ENCODE measurements at regions not wholly inside any gene's neighbourhood (a gene's known extent, or its start where the extent isn't known, plus 50 kb on each side); places are given as distances from the start of the nearest gene placed in this dataset.

- H3K4me3 ChIP-seq (ENCODE audit: low read depth, low read length) = no peak overlapping the region
- TF ChIP-seq CTCF (conservative IDR thresholded peaks at IDR 0.05; ENCODE audit: low read depth, low read length) = no peak
Measured at GRCh38 chr18:40651163-40651562, 1303.9 kb upstream of the PIK3C3 start.

GRCh38 chr18:40642692-40643229 lies 1312.3 kb upstream of the PIK3C3 start:
- H3K4me3 ChIP-seq (ENCODE audit: low read depth, low read length) = no peak overlapping the region
- DNase-seq (ENCODE audit: low read depth) = peak; percentile 31
- TF ChIP-seq CTCF (conservative IDR thresholded peaks at IDR 0.05; ENCODE audit: low read depth, low read length) = no peak

More at GRCh38 chr18:40651163-40651562, 1303.9 kb upstream of the PIK3C3 start:
- DNase-seq (ENCODE audit: low read depth) = no peak

GRCh38 chr18:40631319-40631718 lies 1323.7 kb upstream of the PIK3C3 start:
- no peak overlapping the region for H3K4me3 ChIP-seq (ENCODE audit: low read depth, low read length)
- no peak for DNase-seq (ENCODE audit: low read depth)
- TF ChIP-seq CTCF (conservative IDR thresholded peaks at IDR 0.05; ENCODE audit: low read depth, low read length) = no peak

- no peak for TF ChIP-seq CTCF (conservative IDR thresholded peaks at IDR 0.05; ENCODE audit: low read depth, low read length)
Measured at GRCh38 chr18:40630496-40630895, 1324.5 kb upstream of the PIK3C3 start.

GRCh38 chr18:40624959-40625358 lies 1330.1 kb upstream of the PIK3C3 start:
- DNase-seq (ENCODE audit: low read depth) = no peak
- no peak for TF ChIP-seq CTCF (conservative IDR thresholded peaks at IDR 0.05; ENCODE audit: low read depth, low read length)

More at GRCh38 chr18:40630496-40630895, 1324.5 kb upstream of the PIK3C3 start:
- no peak overlapping the region for H3K4me3 ChIP-seq (ENCODE audit: low read depth, low read length)
- no peak for DNase-seq (ENCODE audit: low read depth)

GRCh38 chr18:40613721-40614120 lies 1341.3 kb upstream of the PIK3C3 start:
- TF ChIP-seq CTCF (conservative IDR thresholded peaks at IDR 0.05; ENCODE audit: low read depth, low read length) = no peak
- no peak for DNase-seq (ENCODE audit: low read depth)
- no peak overlapping the region for H3K4me3 ChIP-seq (ENCODE audit: low read depth, low read length)

More at GRCh38 chr18:40624959-40625358, 1330.1 kb upstream of the PIK3C3 start:
- no peak overlapping the region for H3K4me3 ChIP-seq (ENCODE audit: low read depth, low read length)

GRCh38 chr18:40612356-40612755 lies 1342.7 kb upstream of the PIK3C3 start:
- no peak for DNase-seq (ENCODE audit: low read depth)
- no peak for TF ChIP-seq CTCF (conservative IDR thresholded peaks at IDR 0.05; ENCODE audit: low read depth, low read length)
- no peak overlapping the region for H3K4me3 ChIP-seq (ENCODE audit: low read depth, low read length)
